Ishikawa (cell line): ENCODE measurements at regions not wholly inside any gene's neighbourhood (a gene's known extent, or its start where the extent isn't known, plus 50 kb on each side); places are given as distances from the start of the nearest gene placed in this dataset.

ENCODE experiments used
- CEBPB ChIP-seq: IDR thresholded peaks from 2 replicates; pipeline ENCODE4 v1.6.1; 2012
- CREB1 ChIP-seq: IDR thresholded peaks from 2 replicates; pipeline ENCODE4 v1.6.1; 2012; ENCODE audit warnings: low read depth
- EGR1 ChIP-seq: IDR thresholded peaks from 2 replicates; pipeline ENCODE4 v1.6.1; 2012
- EP300 ChIP-seq: IDR thresholded peaks from 2 replicates; pipeline ENCODE4 v1.6.1; 2012; ENCODE audit warnings: borderline replicate concordance
- FOXM1 ChIP-seq: IDR thresholded peaks from 2 replicates; pipeline ENCODE4 v1.6.1; 2012; ENCODE audit warnings: low read depth, borderline replicate concordance
- NFIC ChIP-seq: IDR thresholded peaks from 2 replicates; pipeline ENCODE4 v1.6.1; 2012
- RAD21 ChIP-seq: IDR thresholded peaks from 2 replicates; pipeline ENCODE4 v1.6.1; 2012; ENCODE audit warnings: low read depth
- REST ChIP-seq: IDR thresholded peaks from 2 replicates; pipeline ENCODE4 v1.6.1; 2012; ENCODE audit warnings: low read depth, mild to moderate bottlenecking
- TAF1 ChIP-seq: IDR thresholded peaks from 2 replicates; pipeline ENCODE4 v1.6.1; 2012; ENCODE audit warnings: low read depth, mild to moderate bottlenecking
- TCF12 ChIP-seq: IDR thresholded peaks from 2 replicates; pipeline ENCODE4 v1.6.1; 2012; ENCODE audit warnings: low read depth
- TEAD4 ChIP-seq: IDR thresholded peaks from 2 replicates; pipeline ENCODE4 v1.6.1; 2012
- YY1 ChIP-seq: IDR thresholded peaks from 2 replicates; pipeline ENCODE4 v1.6.1; 2012; ENCODE audit warnings: low read depth
- ZBTB7A ChIP-seq: IDR thresholded peaks from 2 replicates; pipeline ENCODE4 v1.6.1; 2012; ENCODE audit warnings: low read depth
- TF ChIP-seq, protein P1 (sequence below): IDR thresholded peaks from 2 replicates; pipeline ENCODE4 v1.6.1; 2012
- TF ChIP-seq, protein P2 (sequence below): IDR thresholded peaks from 2 replicates; pipeline ENCODE4 v1.6.1; 2012

- peak; percentile 33; the same call in 1 of the 2 replicates for TF ChIP-seq EP300
- TF ChIP-seq REST = no peak
These were observed 61.7 kb upstream of the PSD2 start for GRCh38 chr5:139733698-139734538.

GRCh38 chr5:139734539-139734916 is 61.1 kb upstream of the PSD2 start:
- TF ChIP-seq RAD21 (no peak), EP300 (no peak), TCF12 (no peak), FOXM1 (no peak), ZBTB7A (no peak), YY1 (no peak), CREB1 (no peak)
- TF ChIP-seq, protein P1, sequence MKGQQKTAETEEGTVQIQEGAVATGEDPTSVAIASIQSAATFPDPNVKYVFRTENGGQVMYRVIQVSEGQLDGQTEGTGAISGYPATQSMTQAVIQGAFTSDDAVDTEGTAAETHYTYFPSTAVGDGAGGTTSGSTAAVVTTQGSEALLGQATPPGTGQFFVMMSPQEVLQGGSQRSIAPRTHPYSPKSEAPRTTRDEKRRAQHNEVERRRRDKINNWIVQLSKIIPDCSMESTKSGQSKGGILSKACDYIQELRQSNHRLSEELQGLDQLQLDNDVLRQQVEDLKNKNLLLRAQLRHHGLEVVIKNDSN = no peak

DNA sequence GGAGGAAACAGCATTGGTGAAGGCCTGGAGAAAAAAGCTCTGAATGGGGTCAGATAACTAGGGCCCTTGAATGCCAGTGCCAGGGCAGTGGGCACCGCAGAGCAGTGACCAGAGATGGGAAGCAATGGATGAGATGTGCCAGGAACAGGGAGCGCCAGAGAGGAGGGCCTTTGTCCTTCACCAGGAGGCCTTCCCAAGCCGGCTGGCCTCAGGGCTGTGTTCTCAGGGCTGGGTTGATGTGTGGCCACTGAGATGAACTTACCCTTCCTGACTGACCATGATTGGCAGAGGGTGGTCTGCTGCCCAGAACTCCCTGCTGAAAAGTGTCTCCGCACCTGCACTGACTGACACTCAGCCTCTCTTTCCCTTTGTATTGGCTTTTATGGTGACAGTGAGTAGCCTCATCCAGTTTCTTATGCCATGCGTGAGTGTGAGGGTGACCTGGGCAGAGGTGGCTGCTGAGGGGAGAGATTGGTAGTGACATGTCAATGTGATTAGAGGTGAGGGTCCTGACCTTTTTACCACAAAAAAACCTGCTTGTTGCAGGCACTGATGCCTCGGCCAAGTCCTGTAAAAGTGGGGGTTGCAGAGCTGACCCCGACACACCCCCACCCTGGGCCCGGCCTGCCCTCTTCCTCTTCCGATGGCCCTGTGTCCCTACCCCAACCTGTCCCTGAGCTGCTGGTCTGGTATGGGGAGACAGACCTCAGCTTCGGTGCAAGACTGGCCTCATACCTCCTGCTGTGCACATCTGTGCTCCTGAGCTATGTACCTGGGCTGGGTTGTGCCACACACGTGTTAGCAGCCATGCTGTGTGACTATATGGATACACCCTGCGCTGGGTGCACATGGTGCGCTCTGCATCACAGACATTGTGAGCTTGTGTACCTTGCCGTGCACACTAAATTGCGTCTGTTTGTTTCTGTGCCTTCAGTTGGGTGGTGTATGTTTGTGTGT is 57.1 kb upstream of the PSD2 start:
- TF ChIP-seq TAF1 (no peak), NFIC (no peak)

DNA sequence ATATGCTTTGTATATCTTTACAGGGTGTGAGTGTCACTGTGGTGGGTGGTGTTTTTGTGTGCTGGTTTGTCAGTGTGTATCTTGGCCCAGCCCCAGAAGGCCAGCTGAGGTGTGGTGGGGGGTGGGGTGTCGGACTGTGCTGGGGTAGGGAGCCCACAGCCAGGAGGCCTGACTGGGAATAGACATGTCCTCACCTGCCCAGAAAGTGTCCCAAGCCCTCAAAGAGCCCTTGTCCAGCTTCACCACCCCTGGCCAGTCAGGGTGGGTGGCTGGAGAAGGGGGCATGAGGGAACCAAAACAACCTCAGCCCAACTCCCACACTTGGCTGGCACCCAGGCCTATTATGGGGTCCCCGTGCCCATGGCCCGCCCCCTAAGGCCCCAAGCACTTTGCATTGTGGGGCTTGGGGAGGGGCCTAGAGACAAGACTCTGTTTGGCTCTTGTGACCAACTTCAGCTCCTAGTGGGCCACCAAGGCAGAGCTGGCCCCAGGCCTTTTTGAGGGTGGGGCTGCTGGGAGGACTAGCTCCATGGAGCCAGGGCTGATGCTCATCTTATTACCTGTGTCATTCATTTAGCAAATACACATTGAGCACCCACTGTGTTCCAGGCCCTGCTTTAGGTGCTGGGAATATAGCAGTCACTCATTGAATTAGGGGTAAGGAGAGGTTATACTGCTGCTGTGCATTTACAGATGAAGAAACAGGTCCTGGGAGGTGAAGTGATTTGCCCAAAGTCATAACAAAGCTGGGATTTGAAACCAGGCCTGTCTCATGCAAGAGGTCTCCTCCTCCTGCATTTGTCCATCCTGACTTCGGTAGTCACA is 56.2 kb upstream of the PSD2 start:
- no peak for TF ChIP-seq NFIC

DNA sequence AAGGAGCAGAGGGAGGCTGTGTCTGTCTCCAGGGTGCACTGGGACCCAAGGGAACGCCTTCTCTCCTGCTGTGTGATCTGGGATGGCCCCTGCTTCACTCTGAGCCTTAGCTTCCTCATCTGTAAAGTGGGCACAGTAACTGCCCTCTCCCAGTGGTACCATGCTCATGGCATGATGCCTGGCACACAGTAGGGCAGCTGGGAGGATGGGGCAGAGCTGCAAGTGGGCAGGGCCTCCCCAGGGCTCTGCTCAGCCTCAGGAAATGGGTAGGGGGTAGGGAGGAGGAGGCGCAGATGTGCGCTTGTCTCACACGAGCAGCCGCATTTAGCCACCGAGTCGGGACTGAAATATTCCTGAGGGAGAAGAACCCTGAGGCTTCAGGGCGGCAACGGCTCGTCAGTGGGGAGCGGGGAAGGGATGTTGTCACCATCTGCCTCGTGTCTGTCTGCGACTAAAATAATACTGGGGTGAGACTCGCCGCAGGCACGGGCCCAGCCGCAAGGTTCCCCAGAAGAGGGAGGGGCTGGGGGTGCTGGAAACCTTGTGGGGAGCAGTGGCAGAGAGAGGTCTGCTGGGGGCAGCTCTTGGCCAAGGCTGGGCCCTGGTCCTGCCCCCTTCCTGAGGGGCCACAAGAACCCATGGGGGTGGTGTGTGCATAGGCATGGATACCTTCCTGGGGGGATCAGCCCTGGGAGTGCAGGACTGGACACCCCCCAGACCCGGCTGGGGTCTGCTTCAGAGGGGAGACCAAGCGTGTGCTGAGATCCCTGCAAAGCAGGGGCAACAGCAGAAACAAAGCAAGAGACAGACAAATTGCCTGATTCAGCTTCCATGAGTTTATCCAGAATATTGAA is 55.2 kb upstream of the PSD2 start:
- TF ChIP-seq TEAD4 (no peak), FOXM1 (no peak), NFIC (no peak), EP300 (no peak), CEBPB (no peak)
- TF ChIP-seq, protein P1 = no peak

GRCh38 chr5:139740992-139741672 is 54.5 kb upstream of the PSD2 start:
- TF ChIP-seq CREB1 = no peak
- no peak for TF ChIP-seq TCF12
- TF ChIP-seq FOXM1 = no peak
- TF ChIP-seq EGR1 = no peak
- TF ChIP-seq, protein P2, sequence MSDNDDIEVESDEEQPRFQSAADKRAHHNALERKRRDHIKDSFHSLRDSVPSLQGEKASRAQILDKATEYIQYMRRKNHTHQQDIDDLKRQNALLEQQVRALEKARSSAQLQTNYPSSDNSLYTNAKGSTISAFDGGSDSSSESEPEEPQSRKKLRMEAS = no peak
- no peak for TF ChIP-seq NFIC
- TF ChIP-seq ZBTB7A = no peak
- TF ChIP-seq RAD21 = no peak
- TF ChIP-seq CEBPB = no peak
- no peak for TF ChIP-seq YY1

DNA sequence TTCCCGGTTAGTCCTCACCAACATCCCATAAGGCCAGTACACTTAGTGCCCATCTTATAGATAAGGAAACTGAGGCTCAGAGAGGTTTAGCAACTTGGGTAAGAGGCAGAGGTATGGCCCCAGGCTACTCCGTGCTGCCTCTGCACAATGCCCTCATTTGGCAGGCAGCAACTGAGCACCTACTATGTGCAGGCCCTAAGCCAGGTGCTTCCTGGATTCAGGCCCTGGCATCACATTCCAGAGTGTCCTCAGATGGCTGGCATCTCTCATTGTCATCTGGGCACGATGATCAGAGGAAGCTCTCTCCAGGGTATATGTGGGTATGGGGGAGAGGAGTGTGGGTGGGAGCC is 53.8 kb upstream of the PSD2 start:
- TF ChIP-seq CEBPB (no peak), FOXM1 (no peak), TEAD4 (no peak), CREB1 (no peak), EGR1 (no peak), YY1 (no peak), TCF12 (no peak), TAF1 (no peak), NFIC (no peak), REST (no peak), EP300 (no peak), ZBTB7A (no peak)
- TF ChIP-seq, protein P1 = no peak
- TF ChIP-seq, protein P2 = no peak
